Right atrium auricular region (tissue), 2 donors: ENCODE measurements at regions not wholly inside any gene's neighbourhood (a gene's known extent, or its start where the extent isn't known, plus 50 kb on each side); places are given as distances from the start of the nearest gene placed in this dataset.

ENCODE experiments used
- DNase-seq: peaks from one replicate; pipeline ENCODE4 v3.0.0-alpha.2; 2019; ENCODE audit warnings: low spot score
- H3K27ac ChIP-seq, 2 donors: fragments of 200-600 bp; sonication (generic); 1 replicate in 1 of 2; 2 replicates in 1 of 2; pipeline ENCODE4 v1.5.1; 2016 to 2019
- H3K27me3 ChIP-seq, 2 donors: fragments of 200-600 bp; sonication (generic); one replicate each; pipeline versions ENCODE4 v1.5.1 to v1.6.0; 2017 to 2019
- H3K36me3 ChIP-seq: fragments of 200-600 bp; sonication (generic); one replicate; pipeline ENCODE4 v1.5.1; 2016
- H3K4me1 ChIP-seq, 2 donors: fragments of 200-600 bp; sonication (generic); one replicate each; pipeline versions ENCODE4 v1.5.1 to v1.6.0; 2017 to 2019
- H3K4me3 ChIP-seq, 2 donors: fragments of 200-600 bp; sonication (generic); 1 replicate in 1 of 2; 2 replicates in 1 of 2; pipeline ENCODE4 v1.5.1; 2017 to 2019; ENCODE audit warnings: mild to moderate bottlenecking in 1 of 2, moderate library complexity in 1 of 2
- H3K9me3 ChIP-seq, 2 donors: fragments of 200-600 bp; sonication (generic); one replicate each; pipeline ENCODE4 v1.5.1; 2019
- TF ChIP-seq, protein P1 (sequence below), 2 donors: fragments of 200-600 bp; sonication (generic); IDR thresholded peaks; one replicate each; pipeline ENCODE4 v1.5.1; 2019; ENCODE audit warnings: antibody characterized with exemption in 2 of 2

DNA sequence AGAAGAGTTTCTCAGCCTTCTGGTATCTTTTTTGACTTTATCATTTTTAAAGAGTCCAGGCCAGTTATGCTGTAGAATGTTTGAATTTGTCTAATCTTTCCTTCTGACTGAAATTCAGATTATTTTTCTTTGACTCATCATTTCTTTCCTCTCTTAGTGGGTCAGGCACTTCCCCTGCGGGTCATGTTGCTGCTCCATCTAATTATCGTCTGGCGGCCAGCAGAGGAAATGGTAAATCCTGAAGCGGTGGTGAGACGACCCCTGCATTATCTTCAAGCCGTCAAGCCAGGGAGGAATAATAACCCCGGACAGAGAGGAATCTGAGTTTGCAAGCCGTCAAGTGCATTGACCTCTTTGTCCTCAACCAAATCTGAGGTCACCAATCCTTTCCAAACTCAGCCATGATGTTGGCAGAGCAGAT, 102.1 kb downstream of the ADSS2 start:
- TF ChIP-seq, protein P1, sequence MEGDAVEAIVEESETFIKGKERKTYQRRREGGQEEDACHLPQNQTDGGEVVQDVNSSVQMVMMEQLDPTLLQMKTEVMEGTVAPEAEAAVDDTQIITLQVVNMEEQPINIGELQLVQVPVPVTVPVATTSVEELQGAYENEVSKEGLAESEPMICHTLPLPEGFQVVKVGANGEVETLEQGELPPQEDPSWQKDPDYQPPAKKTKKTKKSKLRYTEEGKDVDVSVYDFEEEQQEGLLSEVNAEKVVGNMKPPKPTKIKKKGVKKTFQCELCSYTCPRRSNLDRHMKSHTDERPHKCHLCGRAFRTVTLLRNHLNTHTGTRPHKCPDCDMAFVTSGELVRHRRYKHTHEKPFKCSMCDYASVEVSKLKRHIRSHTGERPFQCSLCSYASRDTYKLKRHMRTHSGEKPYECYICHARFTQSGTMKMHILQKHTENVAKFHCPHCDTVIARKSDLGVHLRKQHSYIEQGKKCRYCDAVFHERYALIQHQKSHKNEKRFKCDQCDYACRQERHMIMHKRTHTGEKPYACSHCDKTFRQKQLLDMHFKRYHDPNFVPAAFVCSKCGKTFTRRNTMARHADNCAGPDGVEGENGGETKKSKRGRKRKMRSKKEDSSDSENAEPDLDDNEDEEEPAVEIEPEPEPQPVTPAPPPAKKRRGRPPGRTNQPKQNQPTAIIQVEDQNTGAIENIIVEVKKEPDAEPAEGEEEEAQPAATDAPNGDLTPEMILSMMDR (IDR thresholded peaks at IDR 0.05): no peak
- H3K36me3 ChIP-seq: no peaks in the 10 kb centered on the region
- peaks cover 0 to 9% of the 10 kb centered on the region in 2 donors for H3K4me1 ChIP-seq
- no peaks in the 10 kb centered on the region for H3K27me3 ChIP-seq
- H3K9me3 ChIP-seq: no peaks in the 10 kb centered on the region
- DNase-seq: no peak
- H3K4me3 ChIP-seq: no peak overlapping the region
- peak overlapping the region in 1 of 2 donors; percentile 39 for H3K27ac ChIP-seq

DNA sequence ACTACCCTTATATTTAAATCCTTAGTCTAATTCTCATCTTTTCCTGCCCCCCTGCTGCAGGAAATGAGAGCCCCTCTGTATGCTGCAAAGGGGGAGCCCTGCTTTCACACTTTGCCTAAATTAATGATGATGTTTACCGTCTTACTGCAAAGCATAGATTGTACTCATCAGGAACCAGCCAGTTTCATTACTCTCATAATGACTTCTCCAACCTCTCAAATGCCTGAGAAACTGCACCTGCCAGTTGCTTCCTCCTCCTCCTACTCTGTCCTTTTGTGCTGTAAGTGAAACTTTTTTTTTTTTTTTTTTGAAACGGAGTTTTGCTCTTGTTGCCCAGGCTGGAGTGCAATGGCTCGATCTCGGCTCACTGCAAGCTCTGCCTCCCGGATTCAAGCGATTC, 101.7 kb downstream of the ADSS2 start:
- H3K36me3 ChIP-seq: no peaks in the 10 kb centered on the region
- H3K27me3 ChIP-seq: no peaks in the 10 kb centered on the region
- no peak for DNase-seq
- H3K4me1 ChIP-seq: peaks cover 0 to 9% of the 10 kb centered on the region in 2 donors
- H3K4me3 ChIP-seq: no peak overlapping the region
- H3K27ac ChIP-seq: no peak overlapping the region
- no peaks in the 10 kb centered on the region for H3K9me3 ChIP-seq
- TF ChIP-seq, protein P1 (IDR thresholded peaks at IDR 0.05): no peak

DNA sequence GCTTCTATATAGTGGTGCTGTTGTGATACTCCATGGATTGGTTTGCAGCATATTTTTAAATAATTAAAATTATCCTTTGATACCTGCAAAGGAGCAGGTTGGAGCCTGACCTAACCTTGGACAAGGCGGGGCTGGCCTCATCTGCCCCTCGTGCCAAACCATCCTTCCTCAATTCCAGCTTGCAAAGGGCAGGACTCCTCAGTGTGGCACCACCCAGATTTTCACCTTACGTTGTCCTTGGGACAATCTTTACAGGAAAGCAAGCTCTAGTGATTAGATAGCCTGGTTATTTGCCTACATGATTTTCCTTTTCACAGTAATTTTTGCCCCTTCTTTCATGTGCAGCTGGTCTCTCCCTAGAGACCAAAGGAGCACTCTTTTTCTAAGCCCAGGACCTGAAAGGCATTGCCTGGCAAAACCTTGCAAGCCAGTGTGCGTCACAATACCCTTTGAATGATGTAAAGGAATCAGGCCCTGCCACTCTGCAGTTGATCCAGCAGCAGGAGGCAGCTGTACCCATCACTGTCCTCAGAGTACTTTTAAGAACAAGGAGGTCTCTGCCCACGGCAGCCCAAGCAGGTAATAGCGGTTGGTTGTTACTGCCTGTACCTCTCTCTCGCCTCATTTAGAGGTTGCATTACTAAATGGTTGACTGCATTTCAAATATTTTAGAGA, 99.4 kb downstream of the ADSS2 start:
- Histone ChIP-seq H3K4me1 (peaks cover 0 to 9% of the 10 kb centered on the region in 2 donors), H3K27me3 (no peaks in the 10 kb centered on the region), H3K4me3 (no peak overlapping the region), H3K36me3 (no peaks in the 10 kb centered on the region), H3K9me3 (no peaks in the 10 kb centered on the region), H3K27ac (no peak overlapping the region)
- peak; percentile 43 for DNase-seq
- TF ChIP-seq, protein P1 (IDR thresholded peaks at IDR 0.05): no peak

DNA sequence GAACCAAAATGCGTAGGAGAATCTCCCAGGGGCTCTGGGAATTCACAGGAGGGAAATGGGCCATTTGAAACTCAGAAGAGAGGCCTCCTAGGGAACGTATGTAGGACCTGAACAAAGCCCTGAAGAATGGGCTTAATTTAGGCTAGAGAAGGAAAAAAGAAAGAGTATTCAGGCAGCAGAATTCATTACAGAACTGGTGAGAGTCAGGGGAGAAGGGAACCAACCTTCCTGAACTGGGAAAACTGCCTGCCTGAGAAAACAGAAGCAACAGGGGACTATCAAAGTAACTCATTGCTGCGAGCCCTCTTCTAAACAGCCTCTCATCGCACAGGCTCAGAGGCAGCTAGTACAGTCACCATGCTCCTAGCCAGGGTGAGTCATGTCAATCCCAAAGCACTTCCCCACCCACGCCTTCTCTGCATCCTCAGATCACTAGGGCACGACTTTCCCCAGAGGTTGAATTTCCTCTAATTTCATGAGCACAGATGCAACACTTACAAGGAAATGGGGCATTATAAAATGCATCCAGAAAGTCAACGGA, 98.1 kb downstream of the ADSS2 start:
- peak overlapping the region in 1 of 2 donors; percentile 37 for H3K27ac ChIP-seq

DNA sequence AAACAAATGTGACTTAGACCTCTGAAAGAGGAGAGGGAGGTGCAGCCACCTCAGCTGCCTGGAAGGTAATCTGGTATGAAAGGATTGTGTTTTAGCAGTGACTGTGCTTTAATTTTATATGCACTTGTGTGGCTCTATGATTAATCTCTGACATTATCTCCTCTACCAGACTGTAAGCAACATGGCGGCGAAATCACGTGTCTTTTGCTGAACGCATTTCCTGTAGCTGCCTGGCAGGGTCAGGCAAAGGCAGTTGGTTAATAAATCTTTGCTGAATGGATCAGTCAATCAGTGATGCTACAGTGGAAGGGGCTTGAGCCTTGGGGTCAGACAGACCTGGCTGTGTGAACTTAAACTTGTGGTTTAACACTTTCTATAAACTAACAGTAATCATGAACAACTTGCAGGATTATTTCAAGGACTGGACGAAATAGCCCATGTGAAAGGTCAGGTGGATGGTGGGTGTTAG, 96.9 kb downstream of the ADSS2 start:
- H3K4me3 ChIP-seq: no peak overlapping the region
- H3K27ac ChIP-seq: no peak overlapping the region
- TF ChIP-seq, protein P1 (IDR thresholded peaks at IDR 0.05): no peak
- H3K4me1 ChIP-seq: peaks cover 0 to under 1% of the 10 kb centered on the region in 2 donors
- no peak for DNase-seq
- H3K9me3 ChIP-seq: no peaks in the 10 kb centered on the region
- no peaks in the 10 kb centered on the region for H3K27me3 ChIP-seq
- no peaks in the 10 kb centered on the region for H3K36me3 ChIP-seq

More for the DNA sequence above, 98.1 kb downstream of the ADSS2 start:
- TF ChIP-seq, protein P1 (IDR thresholded peaks at IDR 0.05): no peak
- no peaks in the 10 kb centered on the region for H3K9me3 ChIP-seq
- no peaks in the 10 kb centered on the region for H3K36me3 ChIP-seq
- H3K4me1 ChIP-seq: peaks cover 0 to 9% of the 10 kb centered on the region in 2 donors
- peak; percentile 76 for DNase-seq
- no peak overlapping the region for H3K4me3 ChIP-seq
- no peaks in the 10 kb centered on the region for H3K27me3 ChIP-seq
